SK-N-MC (cell line): ENCODE measurements at regions not wholly inside any gene's neighbourhood (a gene's known extent, or its start where the extent isn't known, plus 50 kb on each side); places are given as distances from the start of the nearest gene placed in this dataset.

Source experiments
- EZH2 ChIP-seq: fragments of 200-600 bp; sonication (generic); IDR thresholded peaks from one replicate; pipeline ENCODE4 v1.6.1; 2017; ENCODE audit warnings: antibody characterized with exemption
- FOXP2 ChIP-seq: optimal IDR thresholded peaks from 2 replicates; pipeline ENCODE3; 2011; ENCODE audit warnings: mild to moderate bottlenecking, moderate library complexity; ENCODE audit not compliant: insufficient read depth; ENCODE audit errors: extremely low read length, control extremely low read depth
- POLR2AphosphoS5 ChIP-seq: IDR thresholded peaks from 2 replicates; pipeline ENCODE4 v1.6.1; 2012; ENCODE audit warnings: mild to moderate bottlenecking, low read depth, low read length, borderline replicate concordance

DNA sequence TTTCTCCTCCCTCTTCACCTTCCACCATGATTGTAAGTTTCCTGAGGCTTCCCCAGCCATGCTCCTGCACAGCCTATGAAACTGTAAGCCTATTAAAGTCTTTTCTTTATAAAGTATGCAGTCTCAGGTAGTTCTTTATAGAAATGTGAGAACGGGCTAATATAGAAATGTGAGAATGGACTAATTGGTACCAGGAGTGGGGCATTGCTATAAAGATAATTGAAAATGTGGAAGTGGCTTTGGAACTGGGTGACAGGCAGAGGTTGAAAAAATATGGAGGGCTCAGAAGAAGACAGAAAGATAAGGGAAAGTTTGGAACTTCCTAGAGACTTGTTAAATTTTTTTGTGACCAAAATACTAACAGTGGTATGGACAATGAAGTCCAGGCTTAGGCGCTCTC, 959.3 kb downstream of the SH3BGRL start:
- no peak for TF ChIP-seq POLR2AphosphoS5
- TF ChIP-seq EZH2: no peak
- TF ChIP-seq FOXP2: no peak
